T-helper 2 cell (primary cell): ENCODE measurements at regions not wholly inside any gene's neighbourhood (a gene's known extent, or its start where the extent isn't known, plus 50 kb on each side); places are given as distances from the start of the nearest gene placed in this dataset.

Source experiments
- DNase-seq, 5 experiments: peaks; one replicate each; pipeline versions ENCODE4 v3.0.0 to v3.0.0-alpha.2; 2012 to 2022

DNA sequence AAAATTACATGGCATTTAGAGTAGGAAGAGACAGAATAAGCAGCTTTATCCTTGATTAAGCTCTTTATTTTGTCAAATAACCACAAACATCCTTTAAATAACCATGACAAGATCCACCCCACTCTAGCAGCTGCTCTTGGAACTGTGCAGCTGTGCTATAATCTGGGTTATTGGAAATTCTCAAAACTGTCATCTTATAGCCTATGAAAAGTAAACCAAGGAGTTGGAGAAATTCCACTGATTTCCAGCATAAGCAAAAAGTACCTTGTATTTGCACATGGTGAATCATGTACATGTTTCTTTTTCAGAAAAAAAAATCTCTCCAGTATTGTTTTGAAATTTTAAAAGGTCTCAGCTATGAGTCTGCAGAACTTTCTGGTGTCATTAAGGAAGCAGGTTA lies 88.8 kb upstream of the ABI3BP start:
- no peak for DNase-seq

DNA sequence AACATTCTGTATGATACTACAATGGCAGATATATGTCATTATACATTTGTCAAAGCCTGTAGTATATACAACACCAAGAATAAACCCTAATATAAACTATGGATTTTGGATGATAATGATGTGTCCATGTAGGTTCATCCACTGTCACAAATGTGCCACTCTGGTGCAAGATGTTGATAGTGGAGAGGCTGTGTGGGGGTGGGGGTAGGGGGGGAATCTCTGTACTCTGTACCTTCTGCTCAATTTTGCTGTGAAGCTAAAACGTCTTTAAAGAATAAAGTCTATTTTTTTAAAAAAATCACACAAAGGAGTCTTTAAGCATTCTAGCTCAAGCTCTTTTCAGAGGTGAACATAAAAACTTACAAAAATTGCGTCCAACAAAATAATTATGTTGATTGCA lies 88.2 kb upstream of the ABI3BP start:
- no peak for DNase-seq

DNA sequence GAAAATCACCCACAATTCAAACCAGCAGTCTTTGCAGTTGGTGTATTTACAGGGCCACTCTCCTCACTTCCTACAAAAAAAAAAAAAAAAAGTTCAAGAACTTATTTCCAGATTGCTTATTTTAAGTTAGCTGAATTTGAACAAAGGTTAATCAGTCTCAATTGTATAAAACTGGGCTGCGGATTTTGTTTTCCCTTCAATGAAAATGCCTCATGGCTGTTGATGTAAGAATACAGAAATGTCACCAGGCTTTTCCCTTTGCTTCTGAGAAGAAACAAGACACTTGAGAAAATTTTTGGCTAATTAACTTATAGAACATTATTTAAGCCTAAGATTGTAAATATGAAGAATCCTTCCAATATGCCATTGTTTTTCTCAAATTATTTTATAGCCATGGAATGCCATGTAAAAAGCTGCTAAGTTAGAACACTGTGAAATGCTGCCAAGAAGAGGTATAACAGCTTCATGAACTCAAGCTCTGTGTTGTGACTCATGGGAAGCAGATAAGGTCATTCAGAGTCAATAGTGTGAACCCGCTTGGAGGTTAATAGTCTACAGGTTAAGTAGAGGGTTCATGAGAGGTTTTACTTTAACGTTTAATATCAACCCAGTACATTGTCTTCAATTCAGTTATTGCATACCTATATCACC lies 84.3 kb upstream of the ABI3BP start:
- no peak for DNase-seq

DNA sequence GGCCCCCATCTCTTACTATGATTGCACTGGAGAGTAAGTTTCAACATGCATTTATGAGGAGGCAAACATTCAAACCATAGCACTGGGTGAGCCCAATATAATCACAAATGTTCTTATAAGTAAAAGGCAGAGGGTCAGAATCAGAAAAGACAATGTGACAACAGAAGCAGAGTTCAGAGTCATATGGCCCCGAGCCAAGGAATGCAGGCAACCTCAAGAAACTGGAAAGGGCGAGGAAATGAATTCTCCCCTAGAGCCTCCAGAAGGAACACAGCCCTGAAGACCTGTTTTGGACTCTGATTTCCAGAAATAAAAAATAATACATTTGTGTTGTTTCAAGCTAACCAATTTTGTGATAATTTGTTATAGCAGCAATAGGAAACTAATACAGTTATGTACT lies 81.3 kb upstream of the ABI3BP start:
- DNase-seq = no peak

DNA sequence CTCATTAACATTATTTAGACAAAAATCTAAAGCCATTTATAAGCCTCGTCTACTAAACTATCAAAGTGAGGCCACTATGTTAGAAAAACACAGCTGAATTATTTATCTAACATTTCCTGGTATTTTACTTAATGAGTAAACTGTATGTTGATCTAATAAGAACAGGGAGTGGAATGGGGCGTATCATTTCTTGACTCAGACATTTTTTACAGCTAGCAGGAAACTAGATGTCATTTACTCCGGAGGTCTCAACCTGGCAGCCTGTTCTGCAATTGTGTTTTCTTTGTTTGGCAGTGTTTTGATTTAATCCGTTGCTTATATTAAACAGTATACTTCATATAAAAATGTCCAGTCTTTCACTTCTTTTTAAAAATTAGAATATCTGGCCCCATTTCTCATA lies 79.1 kb upstream of the ABI3BP start:
- no peak for DNase-seq

DNA sequence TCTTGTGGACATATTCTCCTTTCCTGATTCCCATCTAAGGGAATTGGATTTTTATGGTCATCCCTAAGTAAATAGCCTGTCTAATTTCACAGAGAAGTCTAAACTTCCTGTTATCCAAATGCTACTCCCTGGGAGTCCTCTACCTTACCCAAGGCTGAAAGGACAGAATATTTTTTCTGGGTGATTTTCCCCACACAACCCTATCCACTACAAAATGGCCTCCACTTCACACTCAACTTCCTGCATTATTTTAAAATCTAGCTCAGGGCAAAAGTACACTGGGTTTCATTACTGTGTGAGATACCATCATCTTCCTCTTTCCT lies 77.5 kb upstream of the ABI3BP start:
- DNase-seq = no peak

DNA sequence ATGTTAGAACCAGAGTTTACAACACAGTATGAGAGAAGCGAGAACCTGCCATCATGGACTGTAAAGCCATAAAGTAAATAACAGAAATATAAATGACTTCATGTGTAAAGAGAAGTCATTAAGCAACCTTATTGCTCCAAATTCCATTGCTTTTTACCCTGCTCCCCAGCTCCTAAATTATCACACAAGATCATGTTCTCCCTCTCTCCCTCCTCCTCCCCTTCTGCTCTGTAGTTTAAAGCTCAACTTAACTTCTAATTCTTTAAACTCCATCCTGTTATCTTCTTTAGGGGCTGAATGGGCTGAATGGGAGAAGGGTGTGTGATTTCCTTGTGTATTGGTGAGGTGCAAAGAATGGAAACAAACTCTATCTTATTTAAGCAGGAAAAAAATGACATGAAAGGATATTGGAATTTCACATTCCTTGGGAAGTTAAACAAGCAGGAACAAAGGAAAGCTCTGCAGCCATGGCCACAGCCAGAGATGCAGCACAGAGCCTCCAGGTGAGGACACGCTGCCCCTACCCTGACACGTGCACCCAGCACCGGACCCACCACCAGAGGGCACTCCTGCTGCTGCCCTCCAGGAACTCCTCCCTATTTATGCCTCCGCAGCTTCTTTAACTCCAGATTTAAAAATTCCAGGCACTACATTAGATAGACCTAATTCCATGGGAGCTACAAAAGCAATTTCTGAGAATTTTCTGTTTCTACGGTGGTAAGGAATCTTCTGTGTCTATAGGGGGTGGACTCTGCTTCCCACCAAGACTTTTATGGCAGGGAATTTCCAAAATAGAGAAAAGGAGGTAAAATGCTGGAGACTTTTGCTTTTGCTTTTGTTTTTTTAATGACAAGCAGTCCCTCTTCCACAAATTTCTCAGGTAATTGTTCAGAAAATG lies 76.9 kb upstream of the ABI3BP start:
- peak; percentile 20 to 63 (median 27) for DNase-seq

DNA sequence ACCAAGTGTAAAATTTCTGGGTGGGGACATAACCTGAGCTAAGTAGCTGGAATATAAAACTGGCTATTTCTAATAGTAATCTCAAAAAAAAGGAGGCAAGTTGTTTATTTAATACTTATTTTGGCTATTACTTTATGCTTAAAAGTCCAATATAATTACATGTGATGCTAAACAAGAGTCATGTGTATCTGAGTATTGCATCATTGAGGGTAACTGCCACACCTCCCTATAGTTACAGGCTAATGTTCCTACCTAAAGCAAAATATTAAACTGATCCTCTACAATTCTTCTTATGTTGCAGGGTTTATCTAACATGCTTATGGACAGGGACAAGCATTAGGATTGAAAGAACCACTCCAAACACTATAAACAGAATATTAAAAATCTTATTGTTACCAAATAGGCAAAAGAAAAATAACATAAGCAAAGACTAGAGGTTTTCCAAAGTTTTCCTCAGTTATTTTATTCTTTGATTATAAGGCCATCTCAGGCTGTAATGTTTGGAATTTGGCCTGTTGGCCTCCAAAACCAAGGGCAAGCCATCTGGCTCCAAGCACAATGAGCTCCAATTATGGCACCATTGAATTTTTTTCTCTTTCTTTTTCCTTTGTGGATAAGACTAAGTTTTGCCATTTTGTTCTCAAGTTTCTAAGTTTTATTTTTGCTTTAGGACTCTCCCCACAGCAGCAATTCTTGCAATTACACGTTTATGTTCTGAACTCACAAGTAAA lies 75.8 kb upstream of the ABI3BP start:
- no peak for DNase-seq

DNA sequence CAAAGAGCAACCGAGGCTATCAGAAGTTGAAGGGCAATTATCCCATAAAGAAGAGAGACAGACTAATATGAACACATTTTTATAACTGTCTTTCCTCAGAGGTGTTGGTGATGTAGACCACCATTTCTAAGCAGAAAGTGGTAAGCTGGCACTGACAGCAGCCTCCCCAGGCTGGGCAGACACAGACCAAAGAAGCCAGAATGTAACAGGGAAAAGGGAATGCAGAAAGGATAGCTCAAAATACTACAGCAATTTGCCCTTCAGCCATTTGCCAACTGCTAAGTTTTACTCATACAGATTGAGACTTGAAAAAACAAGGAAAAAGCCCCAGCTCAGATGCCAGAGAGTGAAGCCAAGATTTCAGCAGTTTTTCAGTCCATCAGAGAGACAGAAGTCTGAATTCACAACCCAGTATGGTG lies 73.5 kb upstream of the ABI3BP start:
- no peak for DNase-seq

DNA sequence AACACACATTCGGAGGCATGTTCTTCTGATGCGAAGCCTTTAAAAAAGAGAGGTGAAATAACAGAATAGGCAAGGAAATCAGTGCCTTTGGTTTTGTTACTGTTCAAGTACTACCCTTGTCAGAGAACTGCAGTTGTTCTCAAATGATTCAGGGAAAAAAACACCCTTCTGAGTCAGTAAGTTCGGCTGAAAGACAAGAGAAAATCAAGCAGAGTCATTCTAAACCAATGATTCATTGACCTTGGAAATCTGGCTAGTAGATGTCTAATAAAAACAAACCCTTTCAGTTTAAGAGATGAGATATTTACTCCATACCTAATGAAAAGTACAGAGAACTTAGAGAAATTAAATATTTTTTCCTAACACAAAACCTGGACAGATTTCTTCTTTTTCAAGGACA lies 72.7 kb upstream of the ABI3BP start:
- no peak for DNase-seq

DNA sequence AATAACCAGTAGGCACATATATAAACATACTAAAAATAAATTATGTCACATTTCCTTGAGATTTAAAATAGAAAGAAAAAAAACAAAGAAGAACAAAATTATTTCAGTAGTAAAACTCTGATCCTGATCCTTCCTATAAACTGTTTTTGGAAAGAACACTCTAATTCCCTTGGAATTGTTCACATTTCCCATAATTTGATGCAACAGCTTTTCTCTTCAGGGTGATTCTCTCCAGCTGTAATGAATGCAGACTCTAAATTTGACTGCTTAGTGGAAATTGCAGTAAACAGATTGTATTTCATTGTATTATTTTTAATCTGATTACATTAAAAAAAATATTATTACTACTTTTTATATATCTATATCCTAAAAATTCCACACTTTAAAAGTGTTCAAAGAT lies 70.2 kb upstream of the ABI3BP start:
- DNase-seq = no peak

DNA sequence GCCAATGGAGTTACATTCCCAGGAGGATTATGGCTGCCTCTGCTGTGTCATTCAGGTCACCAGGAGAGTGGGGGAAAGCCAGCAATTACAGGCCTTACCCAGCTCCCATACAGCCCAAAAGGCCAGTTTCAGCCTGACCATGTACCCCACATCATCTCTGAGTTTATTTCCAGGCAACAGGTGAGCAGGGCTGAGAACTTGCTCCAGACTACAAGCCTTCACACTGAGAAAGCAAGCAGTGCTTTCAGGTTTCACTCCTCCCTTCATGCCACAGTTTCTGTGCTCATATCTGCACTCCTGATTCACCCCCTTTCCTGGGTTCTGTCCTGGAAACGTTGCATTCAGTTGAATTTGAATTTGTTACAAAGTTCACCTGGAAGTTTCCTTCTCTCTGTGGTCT lies 68.1 kb upstream of the ABI3BP start:
- no peak for DNase-seq

DNA sequence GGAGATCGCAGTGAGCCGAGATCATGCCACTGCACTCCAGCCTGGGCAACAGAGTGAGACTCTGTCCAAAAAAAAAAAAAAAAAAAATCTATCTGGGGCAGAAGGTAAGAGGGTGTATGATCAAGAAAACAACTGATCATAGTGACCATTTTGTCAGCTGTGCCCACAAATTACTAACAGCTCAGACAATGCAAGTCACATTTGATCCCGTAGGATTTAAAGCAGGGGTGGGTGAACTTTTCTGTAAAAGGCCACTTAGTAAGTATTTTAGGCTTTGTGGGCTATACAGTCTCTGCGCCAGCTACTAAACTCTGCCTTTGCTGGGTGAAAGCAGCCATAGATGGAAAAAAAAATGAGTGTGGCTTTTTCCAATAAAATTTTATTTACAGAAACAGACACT lies 57.6 kb upstream of the ABI3BP start:
- no peak for DNase-seq

DNA sequence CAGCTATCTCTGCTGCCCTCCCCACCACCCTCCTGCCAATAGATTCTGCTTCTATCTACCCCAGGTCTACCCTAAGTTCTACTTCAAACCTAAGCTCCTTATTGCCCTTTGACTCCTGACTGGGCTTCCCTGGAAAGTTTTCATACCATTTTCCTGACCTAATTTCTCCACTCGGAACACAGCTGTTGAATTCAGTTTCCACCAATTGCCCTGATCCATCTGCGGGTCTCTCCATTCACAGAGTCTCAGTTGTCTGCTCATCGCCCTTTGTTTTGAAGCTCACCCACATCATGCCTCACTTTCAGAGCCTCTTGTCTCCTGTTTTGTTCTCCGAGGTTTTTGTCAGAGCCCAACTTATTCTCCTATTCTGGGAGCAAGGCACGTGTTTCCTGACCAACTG lies 56.8 kb upstream of the ABI3BP start:
- DNase-seq = no peak

DNA sequence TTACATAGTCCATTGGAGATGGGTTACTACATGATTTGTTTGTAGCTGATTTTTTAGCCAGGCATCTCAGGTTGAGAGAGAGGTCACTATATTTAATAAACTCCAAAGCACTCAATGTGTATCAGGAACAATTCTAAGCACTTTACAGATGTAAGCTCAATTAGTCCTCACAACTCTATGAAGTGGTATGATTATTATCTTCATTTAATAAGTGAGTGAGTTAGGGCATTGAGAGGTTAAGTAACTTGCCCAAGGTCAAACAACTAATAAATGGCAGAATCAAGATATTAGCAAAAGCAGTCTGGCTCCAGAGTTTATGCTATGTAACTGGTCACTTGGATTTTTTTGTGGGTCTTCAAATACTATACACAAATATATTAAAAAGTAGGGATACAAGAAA lies 56.3 kb upstream of the ABI3BP start:
- DNase-seq = no peak

DNA sequence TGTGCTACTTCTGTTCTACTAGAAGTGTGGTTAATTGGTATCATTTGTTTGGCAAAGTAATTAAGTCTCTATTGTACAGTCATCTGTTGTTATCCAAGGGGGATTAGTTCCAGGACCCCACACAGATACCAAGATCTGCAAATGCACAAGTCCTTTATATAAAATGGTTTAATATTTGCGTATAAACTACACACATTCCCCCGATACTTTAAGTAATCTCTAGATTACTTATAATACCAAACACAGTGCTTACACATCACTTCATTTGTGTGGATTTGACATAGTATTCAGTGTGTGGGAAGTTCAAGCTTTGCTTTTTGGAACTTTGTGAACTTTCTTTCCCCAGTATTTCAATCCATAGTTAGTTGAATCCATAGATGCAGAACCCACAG lies 50.5 kb upstream of the ABI3BP start:
- no peak for DNase-seq

DNA sequence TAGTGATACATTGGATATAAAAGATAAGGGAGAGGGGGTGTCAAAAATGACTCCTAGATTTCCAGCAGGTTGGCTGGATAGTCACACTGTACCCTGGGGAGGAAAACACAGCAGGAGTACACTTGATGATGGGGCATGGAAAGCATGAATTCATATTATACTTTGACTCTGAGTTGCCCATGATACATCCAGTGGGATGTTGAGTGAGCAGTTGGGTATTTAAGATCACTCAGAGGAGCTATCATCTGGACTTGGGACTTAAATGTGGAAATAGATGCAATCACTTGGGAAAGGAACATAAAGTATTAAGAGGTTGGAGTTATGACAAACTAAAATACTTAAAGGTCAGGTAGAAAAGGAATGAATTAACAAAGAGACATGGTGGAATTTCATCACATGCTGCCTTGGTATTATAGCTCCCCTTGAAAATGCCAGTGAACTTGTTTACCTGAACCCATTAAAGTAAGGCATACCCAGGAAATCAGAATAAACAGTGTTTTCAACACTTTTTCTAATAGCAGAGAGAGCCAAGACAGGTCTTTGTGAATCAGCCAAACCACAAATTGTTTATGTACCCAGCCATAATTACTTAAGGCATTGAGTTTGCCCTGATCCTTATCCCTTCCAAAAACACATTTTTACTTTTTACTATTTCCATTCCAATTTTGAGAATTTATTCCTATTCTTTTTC lies 49.9 kb upstream of the ABI3BP start:
- DNase-seq = no peak
